Ishikawa (cell line): ENCODE measurements at regions not wholly inside any gene's neighbourhood (a gene's known extent, or its start where the extent isn't known, plus 50 kb on each side); places are given as distances from the start of the nearest gene placed in this dataset.

Experiments
- CEBPB ChIP-seq: IDR thresholded peaks from 2 replicates; pipeline ENCODE4 v1.6.1; 2012
- CREB1 ChIP-seq: IDR thresholded peaks from 2 replicates; pipeline ENCODE4 v1.6.1; 2012; ENCODE audit warnings: low read depth
- EGR1 ChIP-seq: IDR thresholded peaks from 2 replicates; pipeline ENCODE4 v1.6.1; 2012
- EP300 ChIP-seq: IDR thresholded peaks from 2 replicates; pipeline ENCODE4 v1.6.1; 2012; ENCODE audit warnings: borderline replicate concordance
- FOXM1 ChIP-seq: IDR thresholded peaks from 2 replicates; pipeline ENCODE4 v1.6.1; 2012; ENCODE audit warnings: low read depth, borderline replicate concordance
- NFIC ChIP-seq: IDR thresholded peaks from 2 replicates; pipeline ENCODE4 v1.6.1; 2012
- RAD21 ChIP-seq: IDR thresholded peaks from 2 replicates; pipeline ENCODE4 v1.6.1; 2012; ENCODE audit warnings: low read depth
- TAF1 ChIP-seq: IDR thresholded peaks from 2 replicates; pipeline ENCODE4 v1.6.1; 2012; ENCODE audit warnings: low read depth, mild to moderate bottlenecking
- TCF12 ChIP-seq: IDR thresholded peaks from 2 replicates; pipeline ENCODE4 v1.6.1; 2012; ENCODE audit warnings: low read depth
- TEAD4 ChIP-seq: IDR thresholded peaks from 2 replicates; pipeline ENCODE4 v1.6.1; 2012
- YY1 ChIP-seq: IDR thresholded peaks from 2 replicates; pipeline ENCODE4 v1.6.1; 2012; ENCODE audit warnings: low read depth
- ZBTB7A ChIP-seq: IDR thresholded peaks from 2 replicates; pipeline ENCODE4 v1.6.1; 2012; ENCODE audit warnings: low read depth
- TF ChIP-seq, protein P1 (sequence below): IDR thresholded peaks from 2 replicates; pipeline ENCODE4 v1.6.1; 2012; ENCODE audit warnings: low read depth, mild to moderate bottlenecking
- TF ChIP-seq, protein P2 (sequence below): IDR thresholded peaks from 2 replicates; pipeline ENCODE4 v1.6.1; 2012
- TF ChIP-seq, protein P3 (sequence below): IDR thresholded peaks from 2 replicates; pipeline ENCODE4 v1.6.1; 2012

DNA sequence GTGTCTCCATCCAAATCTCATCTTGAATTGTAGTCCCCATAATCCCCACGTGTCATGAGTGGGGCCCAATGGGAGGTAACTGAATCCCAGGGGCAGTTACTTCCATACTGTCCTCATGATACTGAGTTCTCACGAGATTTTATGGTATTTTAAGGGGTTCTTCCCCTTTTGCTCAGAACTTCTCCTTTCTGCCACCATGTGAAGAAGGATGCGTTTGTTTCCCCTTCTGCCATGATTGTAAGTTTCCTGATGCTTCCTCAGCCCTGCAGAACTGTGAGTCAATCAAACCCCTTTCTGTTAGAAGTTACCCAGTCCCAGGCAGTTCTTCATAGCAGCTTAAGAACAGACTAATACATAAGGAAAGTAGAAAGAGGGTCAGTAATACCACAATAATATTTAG lies 480.4 kb downstream of the KCNJ3 start:
- no peak for TF ChIP-seq TCF12
- no peak for TF ChIP-seq EP300
- no peak for TF ChIP-seq RAD21

DNA sequence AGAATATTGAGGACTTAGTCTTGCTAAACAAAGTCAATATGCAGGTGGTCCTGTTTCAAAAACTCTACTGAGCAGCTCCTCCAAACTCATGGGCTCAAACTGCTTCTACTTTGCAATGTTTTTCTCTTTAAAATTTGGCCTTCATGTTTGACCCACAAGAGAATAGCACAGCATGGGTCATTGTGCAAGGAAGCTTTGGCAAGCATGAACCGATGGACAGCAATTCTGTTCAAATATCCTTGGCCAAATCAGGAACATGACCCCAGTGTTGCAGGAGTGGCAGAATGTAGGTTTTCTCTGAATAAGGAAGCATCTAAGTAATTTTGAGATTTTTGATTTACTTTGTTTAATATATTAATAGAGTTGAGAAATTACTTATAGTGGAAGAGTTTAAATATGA lies 477.9 kb downstream of the KCNJ3 start:
- TF ChIP-seq TCF12 (no peak), EP300 (no peak), CREB1 (no peak), YY1 (no peak), TAF1 (no peak), RAD21 (no peak), TEAD4 (no peak), EGR1 (no peak), FOXM1 (no peak)

DNA sequence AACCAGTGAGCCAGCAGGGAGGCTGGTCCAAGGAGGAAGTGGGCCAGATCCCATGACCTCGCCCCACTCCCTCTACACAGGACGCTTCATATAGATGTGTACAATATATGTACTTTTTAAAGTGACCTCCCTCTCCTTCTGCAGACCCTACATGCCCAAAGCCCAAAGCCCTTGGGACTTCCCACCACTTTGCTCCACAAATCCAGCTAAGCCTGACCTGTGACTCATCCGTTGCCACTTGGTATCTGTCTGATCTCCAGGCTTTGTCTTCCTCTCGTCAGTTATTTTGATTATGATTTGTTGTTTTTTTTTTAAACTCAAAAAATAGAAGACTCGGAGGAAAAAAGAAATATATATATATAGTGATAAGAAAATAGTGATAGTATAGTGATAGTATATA lies 470.8 kb downstream of the KCNJ3 start:
- TF ChIP-seq TCF12 (no peak), TEAD4 (no peak), EGR1 (no peak), YY1 (no peak)
- TF ChIP-seq, protein P1, sequence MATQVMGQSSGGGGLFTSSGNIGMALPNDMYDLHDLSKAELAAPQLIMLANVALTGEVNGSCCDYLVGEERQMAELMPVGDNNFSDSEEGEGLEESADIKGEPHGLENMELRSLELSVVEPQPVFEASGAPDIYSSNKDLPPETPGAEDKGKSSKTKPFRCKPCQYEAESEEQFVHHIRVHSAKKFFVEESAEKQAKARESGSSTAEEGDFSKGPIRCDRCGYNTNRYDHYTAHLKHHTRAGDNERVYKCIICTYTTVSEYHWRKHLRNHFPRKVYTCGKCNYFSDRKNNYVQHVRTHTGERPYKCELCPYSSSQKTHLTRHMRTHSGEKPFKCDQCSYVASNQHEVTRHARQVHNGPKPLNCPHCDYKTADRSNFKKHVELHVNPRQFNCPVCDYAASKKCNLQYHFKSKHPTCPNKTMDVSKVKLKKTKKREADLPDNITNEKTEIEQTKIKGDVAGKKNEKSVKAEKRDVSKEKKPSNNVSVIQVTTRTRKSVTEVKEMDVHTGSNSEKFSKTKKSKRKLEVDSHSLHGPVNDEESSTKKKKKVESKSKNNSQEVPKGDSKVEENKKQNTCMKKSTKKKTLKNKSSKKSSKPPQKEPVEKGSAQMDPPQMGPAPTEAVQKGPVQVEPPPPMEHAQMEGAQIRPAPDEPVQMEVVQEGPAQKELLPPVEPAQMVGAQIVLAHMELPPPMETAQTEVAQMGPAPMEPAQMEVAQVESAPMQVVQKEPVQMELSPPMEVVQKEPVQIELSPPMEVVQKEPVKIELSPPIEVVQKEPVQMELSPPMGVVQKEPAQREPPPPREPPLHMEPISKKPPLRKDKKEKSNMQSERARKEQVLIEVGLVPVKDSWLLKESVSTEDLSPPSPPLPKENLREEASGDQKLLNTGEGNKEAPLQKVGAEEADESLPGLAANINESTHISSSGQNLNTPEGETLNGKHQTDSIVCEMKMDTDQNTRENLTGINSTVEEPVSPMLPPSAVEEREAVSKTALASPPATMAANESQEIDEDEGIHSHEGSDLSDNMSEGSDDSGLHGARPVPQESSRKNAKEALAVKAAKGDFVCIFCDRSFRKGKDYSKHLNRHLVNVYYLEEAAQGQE = no peak
- TF ChIP-seq, protein P2, sequence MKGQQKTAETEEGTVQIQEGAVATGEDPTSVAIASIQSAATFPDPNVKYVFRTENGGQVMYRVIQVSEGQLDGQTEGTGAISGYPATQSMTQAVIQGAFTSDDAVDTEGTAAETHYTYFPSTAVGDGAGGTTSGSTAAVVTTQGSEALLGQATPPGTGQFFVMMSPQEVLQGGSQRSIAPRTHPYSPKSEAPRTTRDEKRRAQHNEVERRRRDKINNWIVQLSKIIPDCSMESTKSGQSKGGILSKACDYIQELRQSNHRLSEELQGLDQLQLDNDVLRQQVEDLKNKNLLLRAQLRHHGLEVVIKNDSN = no peak

DNA sequence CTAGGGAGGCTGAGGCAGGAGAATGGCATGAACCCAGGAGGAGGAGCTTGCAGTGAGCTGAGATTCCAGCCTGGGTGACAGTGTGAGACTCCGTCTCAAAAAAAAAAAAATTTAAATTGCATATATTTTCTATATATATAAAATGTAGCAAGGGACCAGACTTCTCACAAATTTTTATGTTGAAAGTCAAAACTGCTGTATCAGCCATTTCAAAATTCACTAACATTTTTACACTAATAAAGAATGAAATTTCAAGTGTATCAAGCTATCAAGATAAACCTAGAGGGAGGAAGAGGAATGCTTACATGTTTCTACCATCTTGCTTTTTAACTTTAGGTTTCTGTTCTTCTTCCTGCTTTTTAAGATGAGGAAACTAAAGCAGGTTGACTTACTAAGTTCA lies 464.0 kb downstream of the KCNJ3 start:
- no peak for TF ChIP-seq RAD21
- no peak for TF ChIP-seq EGR1
- TF ChIP-seq, protein P1 = no peak
- no peak for TF ChIP-seq EP300
- TF ChIP-seq CEBPB = no peak
- TF ChIP-seq TAF1 = no peak
- TF ChIP-seq NFIC = no peak
- TF ChIP-seq ZBTB7A = no peak
- TF ChIP-seq YY1 = no peak

DNA sequence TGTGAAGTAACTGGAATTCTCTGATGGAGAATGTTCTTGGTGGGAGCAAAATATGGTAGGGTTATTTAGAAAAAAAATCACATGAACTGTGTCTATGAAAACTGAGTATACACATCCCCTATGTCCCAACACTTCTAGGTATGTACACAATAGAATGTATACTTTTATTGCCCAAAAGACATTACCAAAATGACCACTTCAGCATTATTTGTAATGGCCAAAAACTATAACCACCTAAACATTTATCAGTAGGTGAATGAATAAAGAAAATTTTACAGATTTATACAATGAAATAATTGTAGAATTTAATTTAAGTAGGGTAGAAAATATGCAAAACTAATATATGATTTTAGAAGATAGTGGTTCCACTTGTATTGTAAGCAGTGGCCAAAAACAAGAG lies 462.8 kb downstream of the KCNJ3 start:
- no peak for TF ChIP-seq CREB1
- no peak for TF ChIP-seq ZBTB7A
- TF ChIP-seq TAF1 = no peak

DNA sequence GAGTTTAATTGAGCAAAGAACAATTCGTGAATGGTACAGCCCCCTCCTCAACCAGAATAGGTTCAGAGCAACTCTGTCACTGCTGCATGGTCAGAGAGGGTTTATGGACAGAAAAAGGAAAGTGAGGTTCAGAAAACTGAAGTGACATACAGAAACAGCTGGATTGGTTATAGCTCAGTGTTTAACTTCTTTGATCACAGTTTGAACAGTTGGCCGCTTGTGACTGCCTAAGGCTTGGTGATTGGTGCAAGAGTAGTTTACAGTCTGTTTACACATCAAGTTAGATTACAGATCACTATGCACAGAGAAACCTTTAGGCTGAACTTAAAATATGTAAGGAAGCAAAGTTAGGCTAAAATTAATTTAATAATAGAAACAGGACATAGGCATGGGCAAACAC lies 459.2 kb downstream of the KCNJ3 start:
- TF ChIP-seq TEAD4 (no peak), NFIC (no peak), RAD21 (no peak), EGR1 (no peak), TCF12 (no peak)
- TF ChIP-seq, protein P3, sequence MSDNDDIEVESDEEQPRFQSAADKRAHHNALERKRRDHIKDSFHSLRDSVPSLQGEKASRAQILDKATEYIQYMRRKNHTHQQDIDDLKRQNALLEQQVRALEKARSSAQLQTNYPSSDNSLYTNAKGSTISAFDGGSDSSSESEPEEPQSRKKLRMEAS = no peak

DNA sequence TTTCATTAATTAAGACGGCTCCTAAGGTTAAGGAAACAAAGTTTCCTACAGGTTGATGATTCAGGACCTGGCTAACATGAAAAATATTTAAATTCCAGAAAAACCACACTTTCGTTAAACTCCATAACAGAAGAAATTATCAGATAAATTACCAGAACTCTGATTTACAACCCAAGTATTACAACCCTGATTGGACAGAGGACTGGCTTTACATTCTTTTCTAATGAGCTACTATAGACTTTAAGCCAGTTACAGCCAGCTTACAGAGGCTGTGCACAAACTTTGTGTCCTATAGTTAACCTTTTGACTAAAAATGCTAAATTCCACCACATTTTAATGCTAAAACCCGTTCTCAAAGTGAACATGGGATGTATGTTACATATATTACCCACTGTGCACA lies 458.6 kb downstream of the KCNJ3 start:
- TF ChIP-seq TEAD4 (no peak), TCF12 (no peak), CREB1 (no peak), ZBTB7A (no peak), EGR1 (no peak), NFIC (no peak), RAD21 (no peak), TAF1 (no peak), YY1 (no peak), CEBPB (no peak), FOXM1 (no peak), EP300 (no peak)
- TF ChIP-seq, protein P3 = no peak
- TF ChIP-seq, protein P1 = no peak
- TF ChIP-seq, protein P2 = no peak
